ENCODE measurements at regions not wholly inside any gene's neighbourhood (a gene's known extent, or its start where the extent isn't known, plus 50 kb on each side); places are given as distances from the start of the nearest gene placed in this dataset.

GRCh38 chr10:20473023-20473760, 423.9 kb downstream of the NEBL start:
- TF ChIP-seq CTCF (IDR thresholded peaks at IDR 0.05) (no peak), ZFX (IDR thresholded peaks at IDR 0.05; ENCODE audit: borderline replicate concordance) (no peak)
